Vagina (tissue), 2 donors: ENCODE measurements at regions not wholly inside any gene's neighbourhood (a gene's known extent, or its start where the extent isn't known, plus 50 kb on each side); places are given as distances from the start of the nearest gene placed in this dataset.

Source experiments
- DNase-seq, 2 donors: peaks; one replicate each; pipeline ENCODE4 v3.0.0-alpha.2; 2017; ENCODE audit errors: extremely low spot score in 2 of 2
- H3K27ac ChIP-seq: fragments of 200-600 bp; sonication (generic); one replicate; pipeline ENCODE4 v1.5.1; 2019
- H3K27me3 ChIP-seq: fragments of 200-600 bp; sonication (generic); one replicate; pipeline ENCODE4 v1.5.1; 2019
- H3K36me3 ChIP-seq, 2 donors: fragments of 200-600 bp; sonication (generic); one replicate each; pipeline ENCODE4 v1.5.1; 2017 to 2019
- H3K4me1 ChIP-seq: fragments of 200-600 bp; sonication (generic); one replicate; pipeline ENCODE4 v1.5.1; 2019
- H3K4me3 ChIP-seq, 2 donors: fragments of 200-600 bp; sonication (generic); 1 replicate in 1 of 2; 2 replicates in 1 of 2; pipeline ENCODE4 v1.5.1; 2016 to 2019
- H3K9me3 ChIP-seq: fragments of 200-600 bp; sonication (generic); one replicate; pipeline ENCODE4 v1.5.1; 2019
- CTCF ChIP-seq, 3 experiments: fragments of 450-650 bp in 2 of 3; fragments of 200-600 bp in 1 of 3; sonication (generic) in 1 of 3; IDR thresholded peaks; one replicate each; pipeline ENCODE4 v1.5.1; 2017 to 2019; ENCODE audit warnings: antibody characterized with exemption in 3 of 3, mild to moderate bottlenecking in 2 of 3, moderate library complexity in 2 of 3
- POLR2A ChIP-seq, 2 donors: fragments of 450-650 bp; IDR thresholded peaks; one replicate each; pipeline ENCODE4 v1.6.1; 2017; ENCODE audit warnings: antibody characterized with exemption in 2 of 2, mild to moderate bottlenecking in 2 of 2, moderate library complexity in 2 of 2
- POLR2AphosphoS5 ChIP-seq, 2 donors: sonication (generic); formaldehyde crosslinking; IDR thresholded peaks; one replicate each; pipeline ENCODE4 v1.9.0; 2017; ENCODE audit warnings: antibody characterized with exemption in 2 of 2, mild to moderate bottlenecking in 2 of 2, low read depth in 1 of 2; ENCODE audit not compliant: insufficient read depth in 1 of 2
- intact Hi-C: fragments of 100-400 bp; cut with DNase I; formaldehyde crosslinking; loops from one replicate; pipeline ENCODE4 v1.15.1; 2023

GRCh38 chr5:96022971-96023370, 61.3 kb upstream of the ELL2 start:
- DNase-seq = no peak
- intact Hi-C loops = no loop called here
- H3K36me3 ChIP-seq = no peaks in the 10 kb centered on the region

GRCh38 chr5:96017951-96018350, 56.3 kb upstream of the ELL2 start:
- TF ChIP-seq POLR2A (IDR thresholded peaks at IDR 0.05) (no peak), POLR2AphosphoS5 (IDR thresholded peaks at IDR 0.05; ENCODE audit: insufficient read depth in 1 of 2, low read depth in 1 of 2) (no peak), CTCF (IDR thresholded peaks at IDR 0.05) (no peak)
- Histone ChIP-seq H3K9me3 (no peaks in the 10 kb centered on the region), H3K27me3 (no peaks in the 10 kb centered on the region), H3K4me3 (no peak overlapping the region), H3K27ac (no peak overlapping the region), H3K4me1 (no peaks in the 10 kb centered on the region), H3K36me3 (no peaks in the 10 kb centered on the region)
- no peak for DNase-seq
- intact Hi-C loops = no loop called here

More at GRCh38 chr5:96022971-96023370, 61.3 kb upstream of the ELL2 start:
- TF ChIP-seq POLR2AphosphoS5 (IDR thresholded peaks at IDR 0.05; ENCODE audit: insufficient read depth in 1 of 2, low read depth in 1 of 2) (no peak), CTCF (IDR thresholded peaks at IDR 0.05) (no peak), POLR2A (IDR thresholded peaks at IDR 0.05) (no peak)
- H3K27ac ChIP-seq = no peak overlapping the region
- H3K9me3 ChIP-seq = no peaks in the 10 kb centered on the region
- H3K27me3 ChIP-seq = no peaks in the 10 kb centered on the region
- H3K4me3 ChIP-seq = no peak overlapping the region
- peaks cover 22% of the 10 kb centered on the region for H3K4me1 ChIP-seq

- no peak for TF ChIP-seq POLR2AphosphoS5 (IDR thresholded peaks at IDR 0.05; ENCODE audit: insufficient read depth in 1 of 2, low read depth in 1 of 2)
- TF ChIP-seq CTCF (IDR thresholded peaks at IDR 0.05) = no peak
- no peak for TF ChIP-seq POLR2A (IDR thresholded peaks at IDR 0.05)
- Histone ChIP-seq H3K4me3 (no peak overlapping the region), H3K36me3 (no peaks in the 10 kb centered on the region), H3K4me1 (no peaks in the 10 kb centered on the region), H3K9me3 (no peaks in the 10 kb centered on the region), H3K27ac (no peak overlapping the region), H3K27me3 (no peaks in the 10 kb centered on the region)
- intact Hi-C loops = no loop called here
- no peak for DNase-seq
Observed at GRCh38 chr5:96016216-96016615, 54.6 kb upstream of the ELL2 start.

GRCh38 chr5:96015709-96016108, 54.1 kb upstream of the ELL2 start:
- Histone ChIP-seq H3K9me3 (no peaks in the 10 kb centered on the region), H3K4me1 (no peaks in the 10 kb centered on the region), H3K36me3 (no peaks in the 10 kb centered on the region), H3K4me3 (no peak overlapping the region), H3K27ac (no peak overlapping the region), H3K27me3 (no peaks in the 10 kb centered on the region)
- intact Hi-C loops = no loop called here
- TF ChIP-seq POLR2AphosphoS5 (IDR thresholded peaks at IDR 0.05; ENCODE audit: insufficient read depth in 1 of 2, low read depth in 1 of 2) = no peak
- no peak for TF ChIP-seq POLR2A (IDR thresholded peaks at IDR 0.05)
- no peak for TF ChIP-seq CTCF (IDR thresholded peaks at IDR 0.05)
- DNase-seq = no peak

- Histone ChIP-seq H3K36me3 (no peaks in the 10 kb centered on the region), H3K27me3 (no peaks in the 10 kb centered on the region), H3K4me3 (no peak overlapping the region), H3K27ac (no peak overlapping the region), H3K9me3 (no peaks in the 10 kb centered on the region), H3K4me1 (no peaks in the 10 kb centered on the region)
- TF ChIP-seq POLR2A (IDR thresholded peaks at IDR 0.05) (no peak), POLR2AphosphoS5 (IDR thresholded peaks at IDR 0.05; ENCODE audit: insufficient read depth in 1 of 2, low read depth in 1 of 2) (no peak), CTCF (IDR thresholded peaks at IDR 0.05) (no peak)
- intact Hi-C loops = no loop called here
- DNase-seq = no peak
Observed at GRCh38 chr5:96014395-96014794, 52.7 kb upstream of the ELL2 start.
